ENCODE measurements at regions not wholly inside any gene's neighbourhood (a gene's known extent, or its start where the extent isn't known, plus 50 kb on each side); places are given as distances from the start of the nearest gene placed in this dataset.

DNA sequence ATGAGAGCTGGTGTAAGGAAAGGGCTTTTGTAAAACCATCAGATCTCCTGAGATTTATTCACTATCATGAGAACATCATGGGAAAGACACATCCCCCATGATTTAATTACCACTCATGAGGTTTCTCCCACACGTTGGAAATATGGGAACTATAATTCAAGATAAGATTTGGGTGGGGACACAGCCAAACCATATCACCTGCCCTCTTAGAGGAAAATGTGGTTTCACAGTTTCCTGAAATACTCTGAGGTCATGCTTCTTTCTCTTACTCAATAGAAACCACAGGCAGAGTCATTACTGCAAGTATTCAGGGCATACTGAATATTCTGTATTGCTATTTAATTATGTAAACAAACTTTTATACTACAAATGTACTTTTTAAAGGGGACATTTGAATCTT lies 1453.3 kb downstream of the PCDH18 start:
- DNase-seq (ENCODE audit: low read depth): peak; percentile 78

GRCh38 chr4:136056748-136057147 lies 1475.5 kb downstream of the PCDH18 start:
- DNase-seq (ENCODE audit: low read depth): no peak

DNA sequence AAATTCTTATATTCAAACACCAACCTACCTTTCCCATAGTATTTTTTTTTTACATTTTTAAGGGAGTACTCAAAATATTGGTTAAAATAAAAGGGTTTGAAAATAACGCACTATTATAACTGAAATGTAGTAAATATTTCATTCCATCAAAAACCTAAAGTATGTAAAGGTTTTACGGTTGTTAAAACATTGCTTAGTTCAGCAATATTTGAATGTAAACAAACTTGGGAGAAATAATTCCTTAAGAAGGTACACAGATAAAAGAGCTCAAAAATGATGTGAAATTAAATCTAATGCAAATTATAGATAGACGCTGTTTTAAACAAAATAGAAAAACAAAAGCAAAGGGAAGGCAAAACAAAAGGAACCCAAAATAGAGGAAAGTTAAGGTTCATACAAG lies 1476.9 kb downstream of the PCDH18 start:
- DNase-seq (ENCODE audit: low read depth): no peak

DNA sequence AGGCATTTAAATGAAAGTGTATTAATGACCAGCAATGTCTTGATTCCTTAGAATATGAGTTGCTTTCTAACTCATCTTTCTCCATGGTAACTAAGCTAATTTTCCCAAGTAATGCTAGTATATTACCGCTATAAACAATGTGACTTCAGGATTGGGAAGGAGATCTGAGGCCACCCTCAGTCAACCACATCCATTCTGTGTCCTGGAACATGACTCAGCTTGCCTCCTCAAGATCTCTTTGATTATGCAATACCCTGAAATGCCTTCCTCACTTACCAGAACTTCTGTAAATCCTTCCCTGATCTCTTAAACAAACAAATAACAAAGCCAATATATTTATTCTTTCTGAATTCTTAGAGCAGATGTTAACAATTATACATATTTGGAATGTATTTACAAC lies 1495.5 kb downstream of the PCDH18 start:
- DNase-seq (ENCODE audit: low read depth): peak; percentile 96

DNA sequence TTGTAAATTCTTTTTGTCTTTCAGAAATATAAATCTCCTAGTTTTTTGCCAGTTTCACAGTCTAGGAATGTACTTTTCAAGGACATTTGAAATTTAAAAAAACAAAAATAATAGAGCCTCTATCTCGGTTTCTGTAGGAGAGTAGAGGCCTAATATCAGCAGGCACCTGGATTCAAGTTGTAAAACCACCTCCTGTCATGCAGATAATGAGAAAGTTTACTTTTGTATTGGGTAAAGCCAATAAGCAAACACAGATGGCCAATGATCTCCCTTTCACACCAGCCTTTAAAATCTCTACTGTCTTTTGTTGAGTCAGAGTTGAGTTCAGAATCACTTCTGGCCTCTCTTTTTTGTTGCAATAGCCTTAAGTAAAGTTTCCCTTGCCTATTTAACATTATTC lies 1499.9 kb downstream of the PCDH18 start:
- DNase-seq (ENCODE audit: low read depth): no peak

- no peak for DNase-seq (ENCODE audit: low read depth)
These were observed 1506.8 kb downstream of the PCDH18 start for GRCh38 chr4:136025540-136025939.

GRCh38 chr4:136017556-136017955 lies 1514.7 kb downstream of the PCDH18 start:
- no peak for DNase-seq (ENCODE audit: low read depth)

DNA sequence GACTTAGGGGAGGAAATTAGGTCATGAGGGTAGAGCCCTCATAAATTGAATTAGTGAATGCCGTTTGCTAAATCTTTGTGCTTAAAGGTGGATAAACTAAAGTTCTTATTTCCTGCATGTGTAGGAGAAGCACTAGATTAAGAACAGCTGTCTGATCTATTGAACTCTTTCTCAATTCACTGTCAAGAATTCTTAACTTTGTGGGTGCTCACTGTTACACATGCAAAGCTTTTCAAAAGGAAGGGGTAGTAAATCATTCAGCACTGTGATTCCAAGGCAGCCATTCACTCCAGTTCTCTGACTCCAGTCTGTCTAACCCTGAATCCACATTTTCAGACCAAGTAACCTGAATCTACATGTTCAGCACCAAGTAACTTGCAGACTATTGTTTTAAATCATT lies 1520.1 kb downstream of the PCDH18 start:
- peak; percentile 12 for DNase-seq (ENCODE audit: low read depth)

DNA sequence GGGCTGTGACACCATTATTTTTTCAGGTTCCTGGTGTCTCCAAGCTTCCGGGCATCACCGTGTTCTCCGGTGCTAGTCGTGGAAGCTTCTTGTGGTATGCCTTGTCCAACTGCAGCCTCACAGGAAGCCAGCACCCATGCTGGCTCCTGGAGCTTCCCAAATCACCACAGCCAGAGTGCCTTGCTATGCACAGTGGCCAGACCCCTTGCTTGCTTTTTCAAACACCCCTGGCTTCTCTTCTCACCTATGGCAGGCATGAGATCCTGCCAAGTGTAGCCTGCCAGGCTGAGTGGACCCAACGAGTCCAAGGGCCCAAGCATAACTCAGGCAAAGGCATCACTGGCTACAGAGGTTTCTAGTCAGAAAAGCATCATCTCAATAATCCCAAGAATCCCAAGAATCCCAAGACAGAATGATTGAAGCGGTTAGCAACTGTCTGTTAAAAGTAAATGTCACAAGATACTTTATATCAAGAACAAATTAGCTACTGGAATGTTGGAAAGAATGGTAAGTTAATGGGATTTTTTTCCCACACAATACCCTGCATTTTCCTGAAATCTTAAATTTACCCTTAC lies 1522.9 kb downstream of the PCDH18 start:
- DNase-seq (ENCODE audit: low read depth): no peak

GRCh38 chr4:136007991-136008390 lies 1524.3 kb downstream of the PCDH18 start:
- DNase-seq (ENCODE audit: low read depth): no peak

DNA sequence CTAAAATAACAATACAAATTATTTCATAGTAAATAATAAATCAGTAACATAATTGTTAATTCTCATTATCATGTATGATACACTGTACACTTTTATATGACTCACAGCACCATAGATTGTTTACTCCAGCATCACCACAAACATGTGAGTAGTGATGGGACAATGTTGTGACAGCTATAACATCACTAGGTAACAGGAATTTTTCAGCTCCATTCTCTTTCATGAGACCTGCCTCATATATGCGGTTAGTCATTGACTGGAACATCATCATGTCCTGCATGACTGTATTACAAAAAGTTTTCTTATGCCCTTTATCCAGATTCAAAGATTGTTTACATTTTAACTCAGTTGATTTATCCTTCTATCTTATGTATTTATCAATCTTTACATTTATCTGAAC lies 1530.0 kb downstream of the PCDH18 start:
- no peak for DNase-seq (ENCODE audit: low read depth)

- DNase-seq (ENCODE audit: low read depth): no peak
These were observed 1530.5 kb downstream of the PCDH18 start for GRCh38 chr4:136001791-136002190.

DNA sequence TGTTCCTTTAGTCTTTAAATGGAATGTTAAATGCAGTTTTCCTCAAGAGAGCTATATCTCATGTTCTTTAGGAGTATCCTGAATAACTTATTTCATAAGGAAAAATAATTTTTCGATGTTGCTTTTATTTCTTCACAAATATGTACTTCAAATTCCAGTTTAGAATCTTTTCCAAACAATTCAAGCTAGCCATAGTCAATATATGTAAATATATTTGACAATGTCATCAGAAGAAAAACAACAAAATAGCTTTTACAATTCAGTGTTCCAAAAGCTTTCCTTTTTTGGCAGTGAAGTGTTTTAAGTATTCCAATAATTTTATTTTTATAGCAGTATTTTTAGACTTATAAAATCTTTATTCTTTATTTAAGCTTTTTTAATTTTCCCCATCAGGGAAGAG lies 1532.0 kb downstream of the PCDH18 start:
- DNase-seq (ENCODE audit: low read depth): no peak

- no peak for DNase-seq (ENCODE audit: low read depth)
These were observed 1537.9 kb downstream of the PCDH18 start for GRCh38 chr4:135994360-135994759.

- DNase-seq (ENCODE audit: low read depth): no peak
These were observed 1555.4 kb downstream of the PCDH18 start for GRCh38 chr4:135976860-135977259.

- no peak for DNase-seq (ENCODE audit: low read depth)
These were observed 1565.4 kb downstream of the PCDH18 start for GRCh38 chr4:135966936-135967335.

GRCh38 chr4:135963009-135963408 lies 1569.3 kb downstream of the PCDH18 start:
- no peak for DNase-seq (ENCODE audit: low read depth)

GRCh38 chr4:135949931-135950330 lies 1582.4 kb downstream of the PCDH18 start:
- DNase-seq (ENCODE audit: low read depth): no peak

DNA sequence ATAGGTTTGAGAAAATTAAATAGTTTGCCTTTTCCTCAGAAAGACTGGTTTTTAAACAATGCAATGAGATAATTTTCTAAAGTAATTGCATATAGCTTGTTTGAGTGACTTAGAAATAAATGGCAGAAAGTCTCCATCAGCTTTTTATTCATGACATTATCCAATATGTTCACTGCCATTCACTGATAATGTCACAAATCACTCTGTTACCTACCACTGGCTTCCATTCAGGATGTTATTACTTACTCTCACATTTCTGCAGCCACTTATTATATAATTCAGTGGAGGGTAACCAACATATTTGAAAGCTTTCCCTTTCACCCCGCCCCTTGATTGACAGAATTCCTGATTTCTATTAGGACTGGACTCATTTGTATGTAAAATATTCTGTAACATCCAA lies 1583.5 kb downstream of the PCDH18 start:
- DNase-seq (ENCODE audit: low read depth): no peak

DNA sequence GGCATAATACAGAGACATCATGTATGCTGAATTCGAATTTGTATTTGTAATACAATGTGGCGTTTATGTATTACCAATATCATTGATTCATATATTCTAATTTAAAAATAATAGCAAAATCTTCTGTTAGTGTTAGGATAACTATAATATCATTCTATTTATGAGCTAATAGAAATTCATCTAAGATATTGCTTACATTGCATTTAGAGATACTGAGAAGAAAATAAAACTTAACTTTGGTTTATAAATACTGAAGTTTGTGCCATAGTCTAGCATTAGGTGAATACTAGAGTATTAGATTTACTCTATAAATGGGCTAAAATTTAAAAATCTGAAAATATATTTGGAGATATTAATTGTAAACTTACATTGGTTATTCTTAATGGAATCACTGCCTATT lies 1590.6 kb downstream of the PCDH18 start:
- no peak for DNase-seq (ENCODE audit: low read depth)

GRCh38 chr4:135934026-135934425 lies 1598.3 kb downstream of the PCDH18 start:
- DNase-seq (ENCODE audit: low read depth): no peak

- DNase-seq (ENCODE audit: low read depth): peak; percentile 6
These were observed 1604.6 kb downstream of the PCDH18 start for GRCh38 chr4:135927651-135928050.

DNA sequence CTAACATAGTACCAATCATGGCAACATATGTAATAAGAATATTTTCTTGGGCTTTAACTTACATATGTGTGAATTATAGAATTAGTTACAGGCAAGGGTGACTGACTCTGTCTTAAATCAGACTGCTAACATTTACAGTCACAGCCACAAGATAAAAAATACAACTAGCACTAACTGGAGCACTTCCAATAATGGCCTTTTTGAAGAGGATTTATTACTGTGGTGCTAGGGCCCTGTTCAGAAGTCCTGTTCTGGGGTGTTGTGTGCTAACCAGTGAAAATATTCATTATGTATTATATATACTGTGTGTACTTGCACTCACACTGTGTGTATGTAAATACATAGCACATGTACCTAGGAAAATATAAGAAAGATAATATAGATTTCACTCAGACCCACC lies 1611.2 kb downstream of the PCDH18 start:
- no peak for DNase-seq (ENCODE audit: low read depth)

GRCh38 chr4:135917011-135917410 lies 1615.3 kb downstream of the PCDH18 start:
- peak; percentile 13 for DNase-seq (ENCODE audit: low read depth)

GRCh38 chr4:135900956-135901355 lies 1631.3 kb downstream of the PCDH18 start:
- no peak for DNase-seq (ENCODE audit: low read depth)
